Neural progenitor cell (in vitro differentiated cells): ENCODE measurements at regions not wholly inside any gene's neighbourhood (a gene's known extent, or its start where the extent isn't known, plus 50 kb on each side); places are given as distances from the start of the nearest gene placed in this dataset.

Source experiments
- CTCF ChIP-seq: fragments of 200-600 bp; sonication (generic); IDR thresholded peaks from 2 replicates; pipeline ENCODE4 v1.5.1; 2017; ENCODE audit warnings: antibody characterized with exemption, mild to moderate bottlenecking
- EZH2phosphoT487 ChIP-seq: fragments of 200-600 bp; sonication (generic); IDR thresholded peaks from 2 replicates; pipeline ENCODE4 v1.6.1; 2017; ENCODE audit warnings: antibody characterized with exemption

DNA sequence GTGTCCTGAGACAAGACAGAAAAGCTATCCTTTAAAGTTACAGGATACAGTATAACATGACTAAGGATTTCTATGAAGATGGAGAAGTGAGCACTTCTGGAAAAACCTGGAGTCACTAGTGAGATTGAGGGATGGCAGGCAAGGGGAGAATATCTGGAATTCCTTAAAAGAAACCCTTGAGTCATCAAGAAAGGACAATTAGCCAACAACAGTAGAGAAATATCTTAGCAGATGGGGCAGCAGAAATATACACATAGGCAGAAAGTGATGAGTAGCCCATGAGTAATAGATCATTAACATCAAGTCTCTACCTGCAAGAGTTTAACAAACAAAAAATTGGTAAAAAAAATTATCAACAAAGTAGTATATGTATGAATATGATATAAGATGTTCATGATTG is 858.8 kb upstream of the FRG1 start:
- no peak for TF ChIP-seq CTCF
- no peak for TF ChIP-seq EZH2phosphoT487
